CD14-positive monocyte (primary cell): ENCODE measurements at regions not wholly inside any gene's neighbourhood (a gene's known extent, or its start where the extent isn't known, plus 50 kb on each side); places are given as distances from the start of the nearest gene placed in this dataset.

Source experiments
- DNase-seq, 3 donors: peaks; one replicate each; pipeline ENCODE4 v3.0.0-alpha.2; 2011 to 2022
- H2AFZ ChIP-seq: 2 replicates; pipeline ENCODE4 v1.6.0; 2012; ENCODE audit warnings: mild to moderate bottlenecking, low read depth, low read length, inconsistent platforms; ENCODE audit not compliant: insufficient read depth, poor library complexity, severe bottlenecking
- H3K27ac ChIP-seq, 2 donors: 1 replicate in 1 of 2; 2 replicates in 1 of 2; pipeline ENCODE4 v1.5.1; 2012 to 2013; ENCODE audit warnings: low read length in 2 of 2, control low read depth in 1 of 2, inconsistent platforms in 1 of 2, low read depth in 1 of 2, mild to moderate bottlenecking in 1 of 2
- H3K27me3 ChIP-seq, 2 donors: one replicate each; pipeline versions ENCODE4 v1.6.0 to v1.6.1; 2011 to 2013; ENCODE audit warnings: low read length in 2 of 2; ENCODE audit not compliant: control insufficient read depth in 2 of 2, insufficient read depth in 2 of 2
- H3K36me3 ChIP-seq, 2 donors: replicated peaks in 1 of 2; 1 replicate in 1 of 2; 2 replicates in 1 of 2; pipeline versions ENCODE4 v1.5.1 to v1.6.1; 2012 to 2013; ENCODE audit warnings: low read length in 2 of 2, control low read depth in 1 of 2, inconsistent platforms in 1 of 2, mild to moderate bottlenecking in 1 of 2; ENCODE audit not compliant: insufficient read depth in 2 of 2, control insufficient read depth in 1 of 2
- H3K4me1 ChIP-seq, 2 donors: 1 replicate in 1 of 2; 2 replicates in 1 of 2; pipeline versions ENCODE4 v1.5.1 to v1.6.1; 2012 to 2013; ENCODE audit warnings: low read length in 2 of 2, control low read depth in 1 of 2, inconsistent platforms in 1 of 2, mild to moderate bottlenecking in 1 of 2, moderate library complexity in 1 of 2; ENCODE audit not compliant: insufficient read depth in 2 of 2, control insufficient read depth in 1 of 2
- H3K4me2 ChIP-seq: replicated peaks from 2 replicates; pipeline ENCODE3; 2012; ENCODE audit warnings: low read length, moderate library complexity, mild to moderate bottlenecking; ENCODE audit not compliant: poor library complexity, severe bottlenecking; ENCODE audit errors: extremely low read depth
- H3K4me3 ChIP-seq, 3 experiments: fragments of 200-600 bp in 1 of 3; sonication (generic) in 1 of 3; replicated peaks in 1 of 3; 1 replicate in 2 of 3; 2 replicates in 1 of 3; pipeline ENCODE4 v1.5.1; 2011 to 2013; ENCODE audit warnings: low read length in 3 of 3, mild to moderate bottlenecking in 3 of 3, control low read depth in 2 of 3, low read depth in 2 of 3, inconsistent platforms in 1 of 3, moderate library complexity in 1 of 3
- H3K79me2 ChIP-seq: 2 replicates; pipeline ENCODE4 v1.6.0; 2012; ENCODE audit warnings: mild to moderate bottlenecking, control low read depth, inconsistent platforms, low read length, moderate library complexity; ENCODE audit not compliant: insufficient read depth
- H3K9ac ChIP-seq: 2 replicates; pipeline ENCODE4 v1.6.0; 2017; ENCODE audit warnings: low read length, mild to moderate bottlenecking; ENCODE audit not compliant: insufficient read depth, poor library complexity, severe bottlenecking
- H3K9me3 ChIP-seq, 2 donors: replicated peaks in 1 of 2; 1 replicate in 1 of 2; 2 replicates in 1 of 2; pipeline versions ENCODE4 v1.5.1 to v1.6.1; 2012 to 2013; ENCODE audit warnings: low read length in 2 of 2, control low read depth in 1 of 2; ENCODE audit not compliant: control insufficient read depth in 1 of 2, insufficient read depth in 1 of 2
- H4K20me1 ChIP-seq: 2 replicates; pipeline ENCODE4 v1.6.0; 2012; ENCODE audit warnings: mild to moderate bottlenecking, low read length, control low read depth, moderate library complexity; ENCODE audit not compliant: insufficient read depth
- H3K27ac Mint-ChIP-seq, 7 donors: one replicate each; pipeline ENCODE4 v1.8.0; 2020; ENCODE audit warnings: mild to moderate bottlenecking in 7 of 7, mixed read lengths in 7 of 7, moderate library complexity in 6 of 7, inconsistent platforms in 2 of 7
- H3K27me3 Mint-ChIP-seq, 3 donors: one replicate each; pipeline ENCODE4 v1.8.0; 2021 to 2022; ENCODE audit warnings: low read depth in 3 of 3, mild to moderate bottlenecking in 3 of 3, mixed read lengths in 3 of 3, moderate library complexity in 3 of 3, inconsistent platforms in 1 of 3
- H3K36me3 Mint-ChIP-seq, 2 donors: one replicate each; pipeline ENCODE4 v1.8.0; 2020; ENCODE audit warnings: mixed read lengths in 2 of 2, inconsistent platforms in 1 of 2, mild to moderate bottlenecking in 1 of 2
- H3K4me1 Mint-ChIP-seq: one replicate; pipeline ENCODE4 v1.8.0; 2020; ENCODE audit warnings: mild to moderate bottlenecking, mixed read lengths
- H3K4me3 Mint-ChIP-seq, 2 donors: one replicate each; pipeline ENCODE4 v1.8.0; 2020; ENCODE audit warnings: mild to moderate bottlenecking in 2 of 2, mixed read lengths in 2 of 2, moderate library complexity in 1 of 2
- H3K9me3 Mint-ChIP-seq, 7 donors: one replicate each; pipeline ENCODE4 v1.8.0; 2020 to 2022; ENCODE audit warnings: mixed read lengths in 7 of 7, mild to moderate bottlenecking in 6 of 7, moderate library complexity in 6 of 7, inconsistent platforms in 2 of 7
- CTCF ChIP-seq: fragments of 200-600 bp; IDR thresholded peaks from one replicate; pipeline ENCODE4 v1.8.0; 2022; ENCODE audit warnings: antibody characterized with exemption, mild to moderate bottlenecking
- WGBS: methylation state at CpG from one replicate; pipeline ENCODE4 v1.1.5; 2013; ENCODE audit warnings: missing lambda C conversion rate; ENCODE audit not compliant: insufficient coverage; 5-methylcytosine and 5-hydroxymethylcytosine counted together
- intact Hi-C, 2 donors: fragments of 100-400 bp; cut with micrococcal nuclease; formaldehyde crosslinking; loops; one replicate each; pipeline versions ENCODE4 v1.15.0 to v1.15.1; 2023

GRCh38 chr4:79831119-79831528 is 241.9 kb downstream of the ANTXR2 start:
- Histone ChIP-seq H3K36me3 (no peaks in the 10 kb centered on the region), H3K4me3 (no peak overlapping the region), H3K9me3 (no peaks in the 10 kb centered on the region), H2AFZ (no peak overlapping the region), H3K4me2 (no peak overlapping the region), H3K27me3 (no peaks in the 10 kb centered on the region), H3K79me2 (no peaks in the 10 kb centered on the region), H3K4me1 (no peaks in the 10 kb centered on the region), H3K9ac (no peak overlapping the region), H3K27ac (no peak overlapping the region), H4K20me1 (no peaks in the 10 kb centered on the region)
- Mint-ChIP-seq H3K9me3 (peaks cover 0 to 7% (median 2%) of the 10 kb centered on the region in 7 donors), H3K36me3 (no peaks in the 10 kb centered on the region), H3K27ac (no peak overlapping the region), H3K4me3 (no peak overlapping the region), H3K4me1 (no peaks in the 10 kb centered on the region), H3K27me3 (no peaks in the 10 kb centered on the region)
- intact Hi-C loops, result no loop called here
- DNase-seq, result no peak
- TF ChIP-seq CTCF, result no peak
- WGBS, result no CpG with 5 or more reads among the region's 3 CpGs

GRCh38 chr4:79827283-79827682 is 245.7 kb downstream of the ANTXR2 start:
- H3K27ac Mint-ChIP-seq, result peak overlapping the region in 1 of 7 donors; percentile 14
- no peak overlapping the region for H3K9ac ChIP-seq
- H3K27me3 ChIP-seq, result no peaks in the 10 kb centered on the region
- H3K4me1 Mint-ChIP-seq, result no peaks in the 10 kb centered on the region
- no peaks in the 10 kb centered on the region for H4K20me1 ChIP-seq
- H3K4me3 ChIP-seq, result no peak overlapping the region
- DNase-seq, result no peak
- no peak overlapping the region for H3K27ac ChIP-seq
- WGBS, result 100% methylated on average over 1 of the region's 5 CpGs
- intact Hi-C loops, result no loop called here
- no peaks in the 10 kb centered on the region for H3K36me3 Mint-ChIP-seq
- H3K36me3 ChIP-seq, result no peaks in the 10 kb centered on the region
- no peaks in the 10 kb centered on the region for H3K27me3 Mint-ChIP-seq
- no peak overlapping the region for H3K4me2 ChIP-seq
- H3K9me3 ChIP-seq, result no peaks in the 10 kb centered on the region
- H3K4me3 Mint-ChIP-seq, result no peak overlapping the region
- no peaks in the 10 kb centered on the region for H3K4me1 ChIP-seq
- no peaks in the 10 kb centered on the region for H3K79me2 ChIP-seq
- no peak for TF ChIP-seq CTCF
- no peak overlapping the region for H2AFZ ChIP-seq
- peaks cover 3 to 16% (median 5%) of the 10 kb centered on the region in 7 donors for H3K9me3 Mint-ChIP-seq
